GM19351 (cell line): ENCODE measurements at regions not wholly inside any gene's neighbourhood (a gene's known extent, or its start where the extent isn't known, plus 50 kb on each side); places are given as distances from the start of the nearest gene placed in this dataset.
"Not testable (repeated sequence)": the region's sequence is repeated elsewhere in the genome, so short reads cannot be mapped to it uniquely, and the experiment has no call there.

Experiments
- ATAC-seq: cut with Tn5 transposase; IDR thresholded peaks from one replicate; pipeline ENCODE4 v1.9.1; 2021; ENCODE audit warnings: mild to moderate bottlenecking, moderate library complexity; ENCODE audit not compliant: unreplicated experiment

DNA sequence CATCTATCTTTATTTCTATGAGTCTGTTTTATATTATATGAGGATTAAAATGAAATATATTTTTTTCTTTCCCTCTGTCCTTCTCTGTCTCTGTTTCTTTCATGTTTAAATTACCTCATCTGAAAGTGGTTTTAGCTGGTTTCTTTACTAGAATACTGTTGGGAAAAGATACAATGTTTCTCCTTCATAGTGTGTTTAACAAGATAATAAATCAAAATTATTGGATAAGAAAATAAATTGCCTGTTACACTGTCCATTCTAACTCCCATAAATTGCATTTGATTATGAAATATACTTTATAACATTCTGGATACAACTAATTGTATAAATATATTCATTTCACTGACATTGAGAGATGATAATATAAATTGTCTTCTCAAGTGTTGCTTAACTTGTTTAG lies 1168.0 kb downstream of the PLA2G4A start:
- ATAC-seq = no peak

- no peak for ATAC-seq
These were observed 1171.2 kb downstream of the PLA2G4A start for GRCh38 chr1:187999973-188000372.

GRCh38 chr1:188003687-188004086 lies 1174.9 kb downstream of the PLA2G4A start:
- ATAC-seq = not testable (repeated sequence)

DNA sequence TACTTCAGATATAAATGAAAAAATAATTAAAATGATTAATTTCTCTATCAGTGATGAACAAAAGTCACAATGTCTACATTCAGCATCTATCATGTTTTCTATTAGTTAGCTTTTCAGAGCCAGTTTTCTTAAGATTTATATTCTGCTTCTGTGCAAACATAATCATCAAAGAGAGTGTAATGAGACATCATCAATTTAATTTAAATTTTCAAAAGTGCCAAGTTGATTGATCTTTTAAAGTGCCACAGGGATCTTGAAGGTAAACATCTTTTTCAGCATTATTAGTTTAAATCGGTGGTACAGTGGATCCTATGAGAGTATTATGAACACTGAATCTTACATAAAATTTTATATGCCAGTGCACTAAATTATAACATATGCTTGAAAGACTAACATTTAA lies 1176.1 kb downstream of the PLA2G4A start:
- ATAC-seq = no peak

- ATAC-seq = no peak
These were observed 1177.6 kb downstream of the PLA2G4A start for GRCh38 chr1:188006354-188006753.

- ATAC-seq = not testable (repeated sequence)
These were observed 1184.6 kb downstream of the PLA2G4A start for GRCh38 chr1:188013222-188013849.

GRCh38 chr1:188017921-188018320 lies 1189.2 kb downstream of the PLA2G4A start:
- ATAC-seq = no peak

DNA sequence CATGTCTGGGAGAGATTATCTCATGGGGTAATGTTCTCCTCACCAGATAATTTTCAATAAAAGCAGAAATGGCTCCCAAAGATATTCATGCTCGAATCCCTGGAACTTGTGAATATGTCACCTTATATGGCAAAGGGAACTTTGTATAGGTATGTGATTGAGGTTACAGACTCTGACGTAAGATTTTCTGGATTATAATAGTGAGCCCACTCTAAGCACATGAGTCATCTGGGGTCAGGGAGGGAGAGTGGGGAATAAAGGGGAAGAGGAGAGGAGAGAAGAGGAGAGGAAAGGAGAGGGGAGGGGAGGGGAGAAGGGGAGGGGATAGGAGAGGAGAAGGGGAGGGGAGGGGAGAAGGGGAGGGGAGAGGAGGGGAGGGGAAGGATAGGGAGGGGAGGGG lies 1193.9 kb downstream of the PLA2G4A start:
- ATAC-seq = no peak

- no peak for ATAC-seq
These were observed 1194.5 kb downstream of the PLA2G4A start for GRCh38 chr1:188023206-188023605.

DNA sequence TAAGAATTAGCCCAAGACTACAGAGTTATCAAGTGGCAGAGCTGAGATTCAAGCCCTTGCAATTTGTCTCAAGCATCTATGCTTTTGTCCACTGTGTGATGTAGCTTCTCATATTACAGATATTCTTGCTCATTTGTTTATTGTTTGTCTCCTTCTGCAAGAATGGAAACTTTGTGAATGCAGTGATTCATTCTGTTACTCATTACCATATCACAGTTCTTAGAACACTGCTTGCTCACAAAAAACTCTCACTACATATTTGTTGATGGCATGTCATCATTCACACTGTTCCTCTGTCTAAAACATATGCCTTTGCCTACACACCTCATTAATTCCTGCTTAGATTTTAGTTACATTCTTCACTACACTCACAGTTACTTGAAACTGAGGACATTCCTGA lies 1198.9 kb downstream of the PLA2G4A start:
- ATAC-seq = peak; percentile 89

- ATAC-seq = not testable (repeated sequence)
These were observed 1208.8 kb downstream of the PLA2G4A start for GRCh38 chr1:188037572-188037971.

GRCh38 chr1:188043536-188044245 lies 1214.9 kb downstream of the PLA2G4A start:
- no peak for ATAC-seq

DNA sequence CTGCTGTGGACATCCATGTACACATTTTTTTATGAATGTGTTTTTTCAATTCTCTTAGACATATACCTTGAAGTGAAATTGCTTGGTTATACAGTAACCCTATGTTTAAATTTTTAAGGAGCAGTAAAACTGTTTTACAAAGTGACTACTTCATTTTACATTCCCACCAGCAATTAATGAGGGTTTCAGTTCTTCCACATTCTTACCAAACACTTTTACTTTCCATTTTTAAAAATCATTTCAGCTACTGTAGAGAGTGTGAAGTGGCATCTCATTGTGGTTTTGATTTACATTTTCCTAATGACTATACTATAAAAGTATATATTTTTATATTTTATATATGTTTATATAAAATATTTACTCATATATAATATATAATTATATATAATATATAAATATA lies 1221.5 kb downstream of the PLA2G4A start:
- no peak for ATAC-seq

DNA sequence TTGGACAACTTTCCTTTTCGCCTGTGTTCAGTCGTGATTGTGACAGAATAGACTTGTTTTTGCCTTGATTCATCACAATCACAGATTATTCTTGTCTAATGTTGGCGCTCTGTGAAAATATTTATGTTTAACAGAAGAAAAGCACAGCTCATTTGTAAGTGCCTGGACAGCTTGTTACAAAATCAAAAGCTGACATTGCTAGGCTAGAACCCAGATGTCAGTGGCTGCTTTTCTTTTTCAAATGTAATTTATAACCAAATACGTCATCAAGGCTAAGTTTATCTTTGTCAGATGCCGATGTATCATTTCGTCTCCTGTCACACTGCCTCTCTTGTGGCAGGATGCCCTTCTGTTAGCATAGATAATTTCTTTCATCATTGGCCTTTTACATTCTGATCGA lies 1227.3 kb downstream of the PLA2G4A start:
- ATAC-seq = no peak

DNA sequence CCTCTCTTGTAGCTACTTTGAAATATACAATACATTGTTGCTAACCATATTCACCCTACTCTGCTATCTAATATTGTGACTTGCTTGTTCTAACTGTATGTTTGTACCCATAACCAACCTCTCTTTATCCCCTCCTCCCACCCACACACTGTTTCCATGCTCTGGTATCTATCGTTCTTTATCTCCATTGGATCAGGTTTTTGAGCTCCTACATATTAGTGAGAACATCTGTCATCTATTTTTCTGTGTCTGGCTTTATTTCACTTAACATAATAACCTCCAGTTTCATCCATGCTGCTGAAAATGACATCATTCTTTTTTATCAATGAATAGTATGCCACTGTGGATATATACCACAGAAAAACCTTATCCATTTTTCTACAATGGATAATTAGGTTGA lies 1230.1 kb downstream of the PLA2G4A start:
- no peak for ATAC-seq

DNA sequence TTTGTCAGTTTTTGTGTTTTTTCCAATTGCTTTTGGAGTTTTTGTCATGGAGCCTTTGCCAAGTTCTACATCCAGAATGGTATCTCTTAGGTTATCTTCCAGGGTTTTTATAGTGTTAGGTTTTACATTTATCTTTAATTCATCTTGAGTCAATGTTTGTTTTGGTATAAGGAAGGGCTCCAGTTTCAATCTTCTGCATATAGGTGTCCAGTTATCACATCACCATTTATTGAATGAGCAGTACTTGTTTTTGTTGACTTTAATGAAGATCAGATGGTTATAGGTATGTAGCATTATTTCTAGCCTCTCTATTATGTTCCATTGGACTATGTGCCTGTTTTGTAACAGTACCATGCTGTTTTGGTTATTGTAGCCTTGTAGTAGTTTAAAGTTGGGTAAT lies 1233.1 kb downstream of the PLA2G4A start:
- no peak for ATAC-seq

DNA sequence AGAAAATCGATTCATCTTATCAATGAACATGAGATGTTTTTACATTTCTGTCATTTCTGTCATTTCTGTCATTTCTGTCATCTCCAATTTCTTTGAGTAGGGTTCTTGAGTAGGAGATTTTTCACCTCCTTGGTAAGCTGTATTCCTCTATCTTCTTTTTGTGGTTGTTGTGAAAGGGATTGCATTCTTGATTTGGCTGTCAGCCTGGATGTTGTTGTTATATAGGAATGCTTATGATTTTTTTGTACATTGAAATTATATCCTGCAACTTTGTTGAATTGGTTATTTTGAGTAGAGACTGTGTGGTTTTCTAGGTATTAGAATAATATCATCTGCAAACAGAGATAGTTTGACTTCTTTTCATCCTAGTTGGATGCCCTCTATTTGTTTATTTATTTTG lies 1233.7 kb downstream of the PLA2G4A start:
- ATAC-seq = no peak

DNA sequence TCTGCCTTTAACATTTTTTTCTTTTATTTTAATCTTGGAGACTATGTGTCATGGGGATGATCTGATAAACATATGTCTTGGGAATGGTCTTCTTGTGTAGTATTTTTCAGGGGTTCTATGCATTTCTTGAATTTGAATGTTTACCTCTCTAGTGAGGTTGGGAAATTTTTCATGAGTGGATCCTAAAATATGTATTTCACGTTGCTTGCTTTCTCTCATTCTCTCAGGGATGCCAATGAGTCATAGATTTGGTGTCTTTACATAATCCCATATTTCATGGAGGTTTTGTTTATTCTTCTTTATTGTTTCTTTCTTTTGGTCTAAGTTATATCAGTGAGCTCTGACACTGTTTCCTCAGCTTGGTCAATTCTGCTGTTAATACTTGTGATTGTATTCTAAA lies 1237.2 kb downstream of the PLA2G4A start:
- no peak for ATAC-seq

DNA sequence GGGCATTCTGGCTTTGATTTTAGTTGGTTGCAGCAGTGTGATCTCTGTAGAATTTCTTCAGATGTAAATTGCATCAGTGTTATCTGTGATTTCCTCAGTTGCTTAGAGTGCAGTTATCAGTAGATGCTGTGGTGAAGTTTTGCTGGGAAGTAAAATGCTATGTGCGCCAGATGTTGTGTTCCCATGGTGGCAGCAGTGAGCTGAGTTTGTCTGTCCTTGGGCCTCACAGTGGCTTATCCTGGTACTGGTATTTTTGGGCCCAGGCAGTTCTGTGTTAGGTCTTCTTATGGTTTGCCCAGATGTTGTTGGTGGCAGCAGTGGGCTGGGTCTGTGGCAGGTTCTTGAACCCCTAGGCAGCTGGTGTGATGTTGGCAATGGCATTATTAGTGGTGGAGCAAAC lies 1242.1 kb downstream of the PLA2G4A start:
- no peak for ATAC-seq

DNA sequence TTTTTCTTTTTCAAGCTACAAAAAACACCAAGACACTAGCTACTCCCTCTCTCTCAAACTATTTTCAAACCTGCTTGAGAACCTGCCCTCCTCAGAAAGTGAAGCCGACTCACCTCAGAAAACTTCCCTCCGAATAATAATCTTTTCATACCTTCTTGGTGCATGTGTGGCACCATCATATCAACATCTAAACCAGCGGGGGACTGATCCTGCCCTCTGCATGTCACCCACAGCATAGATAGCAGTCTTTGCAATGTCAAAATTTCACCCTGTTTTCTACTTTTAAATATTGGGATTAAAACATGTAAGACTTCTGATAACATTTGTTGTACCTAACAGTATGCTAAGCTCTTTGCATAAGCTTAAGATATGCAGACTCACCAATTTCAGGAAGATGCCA lies 1260.3 kb downstream of the PLA2G4A start:
- ATAC-seq = no peak

GRCh38 chr1:188089461-188089860 lies 1260.7 kb downstream of the PLA2G4A start:
- no peak for ATAC-seq

GRCh38 chr1:188096521-188096920 lies 1267.8 kb downstream of the PLA2G4A start:
- ATAC-seq = no peak

DNA sequence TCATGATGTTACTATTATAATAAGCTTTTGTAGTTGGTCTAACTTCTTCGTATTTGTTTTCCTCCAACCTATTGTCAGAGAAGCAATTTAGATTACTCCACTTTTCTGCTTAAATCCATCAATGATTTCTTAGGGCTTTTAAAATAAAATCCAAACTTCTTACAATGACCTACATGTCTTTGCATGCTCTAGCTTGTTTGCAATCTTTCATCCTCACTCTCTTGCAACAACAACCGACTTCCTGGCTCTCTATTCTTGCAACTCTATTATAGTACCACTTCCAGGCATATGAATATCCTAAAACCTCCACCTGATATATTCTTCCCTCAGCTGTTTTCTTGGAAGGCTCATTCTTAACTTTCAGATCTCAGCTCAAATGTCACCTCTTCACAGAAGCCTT lies 1288.7 kb downstream of the PLA2G4A start:
- ATAC-seq = no peak
